AG04449 (cell line): ENCODE measurements at regions not wholly inside any gene's neighbourhood (a gene's known extent, or its start where the extent isn't known, plus 50 kb on each side); places are given as distances from the start of the nearest gene placed in this dataset.

Experiments used
- CTCF ChIA-PET: fragments of 350-600 bp; formaldehyde crosslinking; extraction: SDS; loops from one replicate; lab custom pipeline; 2021; ENCODE audit warnings: antibody characterized with exemption; lab: Yijun Ruan, JAX
- POLR2A ChIA-PET: fragments of 400-600, 350-600 bp; formaldehyde crosslinking; extraction: SDS; loops from one replicate; lab custom pipeline; 2020; ENCODE audit warnings: antibody characterized with exemption, inconsistent platforms; lab: Yijun Ruan, JAX
- DNase-seq: peaks from one replicate; pipeline ENCODE4 v3.0.0-alpha.2; 2010; ENCODE audit warnings: low read depth, low spot score
- H3K4me3 ChIP-seq: 2 replicates; pipeline ENCODE4 v1.5.1; 2011; ENCODE audit warnings: low read depth, mild to moderate bottlenecking, control low read depth, low read length
- CTCF ChIP-seq: IDR thresholded peaks from one replicate; pipeline ENCODE4 v1.5.1; 2011; ENCODE audit warnings: mild to moderate bottlenecking, moderate library complexity, low read length, control low read depth, inconsistent platforms; ENCODE audit not compliant: insufficient read depth; ENCODE audit errors: missing control alignments

GRCh38 chr1:228853191-228853590 lies 117.9 kb downstream of the RHOU start:
- no peak overlapping the region for H3K4me3 ChIP-seq
- no peak for TF ChIP-seq CTCF
- no peak for DNase-seq
- POLR2A ChIA-PET: no interaction called here
- CTCF ChIA-PET: no interaction called here

- H3K4me3 ChIP-seq: no peak overlapping the region
- no peak for DNase-seq
- POLR2A ChIA-PET: no interaction called here
- no peak for TF ChIP-seq CTCF
- CTCF ChIA-PET: no interaction called here
Observed at GRCh38 chr1:228853637-228854036, 118.4 kb downstream of the RHOU start.

- DNase-seq: no peak
- CTCF ChIA-PET: interaction anchor here (0.7 kb wide), 2 partner anchors 11 to 15 kb away, joined by 3 to 4 read pairs; no protein-coding TSS in a partner anchor
- POLR2A ChIA-PET: no interaction called here
- no peak for TF ChIP-seq CTCF
- no peak overlapping the region for H3K4me3 ChIP-seq
Observed at GRCh38 chr1:228854907-228855306, 119.6 kb downstream of the RHOU start.

GRCh38 chr1:228857611-228858010 lies 122.3 kb downstream of the RHOU start:
- CTCF ChIA-PET: interaction anchor here (1.1 to 1.4 kb wide), 2 partner anchors 20 to 369 kb away, joined by 3 read pairs; no protein-coding TSS in a partner anchor

GRCh38 chr1:228860911-228861831 lies 125.9 kb downstream of the RHOU start:
- ChIA-PET CTCF (no interaction called here), POLR2A (interaction anchor here (0.5 to 0.7 kb wide), 2 partner anchors 12 to 42 kb away, joined by 3 read pairs; no protein-coding TSS in a partner anchor)
- H3K4me3 ChIP-seq: no peak overlapping the region
- no peak for TF ChIP-seq CTCF
- peak; percentile 67 for DNase-seq

More at GRCh38 chr1:228857611-228858010, 122.3 kb downstream of the RHOU start:
- no peak for TF ChIP-seq CTCF
- POLR2A ChIA-PET: no interaction called here
- DNase-seq: no peak
- H3K4me3 ChIP-seq: no peak overlapping the region

GRCh38 chr1:228861832-228862180 lies 126.5 kb downstream of the RHOU start:
- TF ChIP-seq CTCF: no peak
- DNase-seq: no peak
- POLR2A ChIA-PET: interaction anchor here (0.5 kb wide), 1 partner anchor 11 kb away, joined by 3 read pairs; no protein-coding TSS in a partner anchor
- no peak overlapping the region for H3K4me3 ChIP-seq
- CTCF ChIA-PET: no interaction called here
